CD14-positive monocyte (primary cell): ENCODE measurements at regions not wholly inside any gene's neighbourhood (a gene's known extent, or its start where the extent isn't known, plus 50 kb on each side); places are given as distances from the start of the nearest gene placed in this dataset.

Experiments
- DNase-seq, 3 donors: peaks; one replicate each; pipeline ENCODE4 v3.0.0-alpha.2; 2011 to 2022
- H2AFZ ChIP-seq: 2 replicates; pipeline ENCODE4 v1.6.0; 2012; ENCODE audit warnings: mild to moderate bottlenecking, low read depth, low read length, inconsistent platforms; ENCODE audit not compliant: insufficient read depth, poor library complexity, severe bottlenecking
- H3K27ac ChIP-seq, 2 donors: 1 replicate in 1 of 2; 2 replicates in 1 of 2; pipeline ENCODE4 v1.5.1; 2012 to 2013; ENCODE audit warnings: low read length in 2 of 2, control low read depth in 1 of 2, inconsistent platforms in 1 of 2, low read depth in 1 of 2, mild to moderate bottlenecking in 1 of 2
- H3K27me3 ChIP-seq, 2 donors: one replicate each; pipeline versions ENCODE4 v1.6.0 to v1.6.1; 2011 to 2013; ENCODE audit warnings: low read length in 2 of 2; ENCODE audit not compliant: control insufficient read depth in 2 of 2, insufficient read depth in 2 of 2
- H3K36me3 ChIP-seq, 2 donors: replicated peaks in 1 of 2; 1 replicate in 1 of 2; 2 replicates in 1 of 2; pipeline versions ENCODE4 v1.5.1 to v1.6.1; 2012 to 2013; ENCODE audit warnings: low read length in 2 of 2, control low read depth in 1 of 2, inconsistent platforms in 1 of 2, mild to moderate bottlenecking in 1 of 2; ENCODE audit not compliant: insufficient read depth in 2 of 2, control insufficient read depth in 1 of 2
- H3K4me1 ChIP-seq, 2 donors: 1 replicate in 1 of 2; 2 replicates in 1 of 2; pipeline versions ENCODE4 v1.5.1 to v1.6.1; 2012 to 2013; ENCODE audit warnings: low read length in 2 of 2, control low read depth in 1 of 2, inconsistent platforms in 1 of 2, mild to moderate bottlenecking in 1 of 2, moderate library complexity in 1 of 2; ENCODE audit not compliant: insufficient read depth in 2 of 2, control insufficient read depth in 1 of 2
- H3K4me2 ChIP-seq: replicated peaks from 2 replicates; pipeline ENCODE3; 2012; ENCODE audit warnings: low read length, moderate library complexity, mild to moderate bottlenecking; ENCODE audit not compliant: poor library complexity, severe bottlenecking; ENCODE audit errors: extremely low read depth
- H3K4me3 ChIP-seq, 3 experiments: fragments of 200-600 bp in 1 of 3; sonication (generic) in 1 of 3; replicated peaks in 1 of 3; 1 replicate in 2 of 3; 2 replicates in 1 of 3; pipeline ENCODE4 v1.5.1; 2011 to 2013; ENCODE audit warnings: low read length in 3 of 3, mild to moderate bottlenecking in 3 of 3, control low read depth in 2 of 3, low read depth in 2 of 3, inconsistent platforms in 1 of 3, moderate library complexity in 1 of 3
- H3K79me2 ChIP-seq: 2 replicates; pipeline ENCODE4 v1.6.0; 2012; ENCODE audit warnings: mild to moderate bottlenecking, control low read depth, inconsistent platforms, low read length, moderate library complexity; ENCODE audit not compliant: insufficient read depth
- H3K9ac ChIP-seq: 2 replicates; pipeline ENCODE4 v1.6.0; 2017; ENCODE audit warnings: low read length, mild to moderate bottlenecking; ENCODE audit not compliant: insufficient read depth, poor library complexity, severe bottlenecking
- H3K9me3 ChIP-seq, 2 donors: replicated peaks in 1 of 2; 1 replicate in 1 of 2; 2 replicates in 1 of 2; pipeline versions ENCODE4 v1.5.1 to v1.6.1; 2012 to 2013; ENCODE audit warnings: low read length in 2 of 2, control low read depth in 1 of 2; ENCODE audit not compliant: control insufficient read depth in 1 of 2, insufficient read depth in 1 of 2
- H4K20me1 ChIP-seq: 2 replicates; pipeline ENCODE4 v1.6.0; 2012; ENCODE audit warnings: mild to moderate bottlenecking, low read length, control low read depth, moderate library complexity; ENCODE audit not compliant: insufficient read depth
- H3K27ac Mint-ChIP-seq, 7 donors: one replicate each; pipeline ENCODE4 v1.8.0; 2020; ENCODE audit warnings: mild to moderate bottlenecking in 7 of 7, mixed read lengths in 7 of 7, moderate library complexity in 6 of 7, inconsistent platforms in 2 of 7
- H3K27me3 Mint-ChIP-seq, 3 donors: one replicate each; pipeline ENCODE4 v1.8.0; 2021 to 2022; ENCODE audit warnings: low read depth in 3 of 3, mild to moderate bottlenecking in 3 of 3, mixed read lengths in 3 of 3, moderate library complexity in 3 of 3, inconsistent platforms in 1 of 3
- H3K36me3 Mint-ChIP-seq, 2 donors: one replicate each; pipeline ENCODE4 v1.8.0; 2020; ENCODE audit warnings: mixed read lengths in 2 of 2, inconsistent platforms in 1 of 2, mild to moderate bottlenecking in 1 of 2
- H3K4me1 Mint-ChIP-seq: one replicate; pipeline ENCODE4 v1.8.0; 2020; ENCODE audit warnings: mild to moderate bottlenecking, mixed read lengths
- H3K4me3 Mint-ChIP-seq, 2 donors: one replicate each; pipeline ENCODE4 v1.8.0; 2020; ENCODE audit warnings: mild to moderate bottlenecking in 2 of 2, mixed read lengths in 2 of 2, moderate library complexity in 1 of 2
- H3K9me3 Mint-ChIP-seq, 7 donors: one replicate each; pipeline ENCODE4 v1.8.0; 2020 to 2022; ENCODE audit warnings: mixed read lengths in 7 of 7, mild to moderate bottlenecking in 6 of 7, moderate library complexity in 6 of 7, inconsistent platforms in 2 of 7
- WGBS: methylation state at CpG from one replicate; pipeline ENCODE4 v1.1.5; 2013; ENCODE audit warnings: missing lambda C conversion rate; ENCODE audit not compliant: insufficient coverage; 5-methylcytosine and 5-hydroxymethylcytosine counted together
- intact Hi-C, 2 donors: fragments of 100-400 bp; cut with micrococcal nuclease; formaldehyde crosslinking; loops; one replicate each; pipeline versions ENCODE4 v1.15.0 to v1.15.1; 2023
- TF ChIP-seq, protein P1 (sequence below): fragments of 200-600 bp; IDR thresholded peaks from one replicate; pipeline ENCODE4 v1.8.0; 2022; ENCODE audit warnings: antibody characterized with exemption, mild to moderate bottlenecking

DNA sequence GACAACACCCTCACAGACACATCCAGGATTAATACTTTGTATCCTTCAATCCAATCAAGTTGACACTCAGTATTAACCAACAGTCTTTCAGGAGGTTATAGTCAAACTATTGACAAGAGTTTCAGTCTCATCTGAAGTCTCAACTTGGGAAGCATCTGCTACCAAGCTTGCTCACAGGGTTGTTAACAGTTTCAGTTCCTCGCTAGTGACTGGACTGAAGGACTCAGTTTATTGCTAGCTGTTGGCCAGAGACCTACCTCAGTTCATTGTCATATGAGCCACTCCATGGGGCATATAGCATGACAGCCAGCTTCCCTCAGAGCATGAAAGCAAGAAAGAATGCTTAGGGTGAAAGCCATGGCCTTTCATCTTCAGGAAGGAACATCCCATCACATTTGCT lies 228.6 kb downstream of the EPHA4 start:
- no peak for DNase-seq
- H3K27ac Mint-ChIP-seq = no peak overlapping the region
- no peaks in the 10 kb centered on the region for H3K4me1 Mint-ChIP-seq
- no peaks in the 10 kb centered on the region for H4K20me1 ChIP-seq
- no peak overlapping the region for H3K4me3 Mint-ChIP-seq
- peaks cover 0 to 7% (median 3%) of the 10 kb centered on the region in 7 donors for H3K9me3 Mint-ChIP-seq
- H3K4me1 ChIP-seq = no peaks in the 10 kb centered on the region
- no peaks in the 10 kb centered on the region for H3K9me3 ChIP-seq
- no peaks in the 10 kb centered on the region for H3K27me3 Mint-ChIP-seq
- TF ChIP-seq, protein P1, sequence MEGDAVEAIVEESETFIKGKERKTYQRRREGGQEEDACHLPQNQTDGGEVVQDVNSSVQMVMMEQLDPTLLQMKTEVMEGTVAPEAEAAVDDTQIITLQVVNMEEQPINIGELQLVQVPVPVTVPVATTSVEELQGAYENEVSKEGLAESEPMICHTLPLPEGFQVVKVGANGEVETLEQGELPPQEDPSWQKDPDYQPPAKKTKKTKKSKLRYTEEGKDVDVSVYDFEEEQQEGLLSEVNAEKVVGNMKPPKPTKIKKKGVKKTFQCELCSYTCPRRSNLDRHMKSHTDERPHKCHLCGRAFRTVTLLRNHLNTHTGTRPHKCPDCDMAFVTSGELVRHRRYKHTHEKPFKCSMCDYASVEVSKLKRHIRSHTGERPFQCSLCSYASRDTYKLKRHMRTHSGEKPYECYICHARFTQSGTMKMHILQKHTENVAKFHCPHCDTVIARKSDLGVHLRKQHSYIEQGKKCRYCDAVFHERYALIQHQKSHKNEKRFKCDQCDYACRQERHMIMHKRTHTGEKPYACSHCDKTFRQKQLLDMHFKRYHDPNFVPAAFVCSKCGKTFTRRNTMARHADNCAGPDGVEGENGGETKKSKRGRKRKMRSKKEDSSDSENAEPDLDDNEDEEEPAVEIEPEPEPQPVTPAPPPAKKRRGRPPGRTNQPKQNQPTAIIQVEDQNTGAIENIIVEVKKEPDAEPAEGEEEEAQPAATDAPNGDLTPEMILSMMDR = no peak
- H3K4me3 ChIP-seq = no peak overlapping the region
- intact Hi-C loops = no loop called here
- H3K9ac ChIP-seq = no peak overlapping the region
- H3K79me2 ChIP-seq = no peaks in the 10 kb centered on the region
- WGBS = no CpG with 5 or more reads among the region's 1 CpG
- H3K27me3 ChIP-seq = no peaks in the 10 kb centered on the region
- H3K36me3 ChIP-seq = no peaks in the 10 kb centered on the region
- H3K27ac ChIP-seq = no peak overlapping the region
- no peak overlapping the region for H3K4me2 ChIP-seq
- no peaks in the 10 kb centered on the region for H3K36me3 Mint-ChIP-seq
- H2AFZ ChIP-seq = no peak overlapping the region

GRCh38 chr2:221345516-221345915 lies 226.6 kb downstream of the EPHA4 start:
- no peak overlapping the region for H3K4me3 Mint-ChIP-seq
- H3K79me2 ChIP-seq = no peaks in the 10 kb centered on the region
- H3K9me3 Mint-ChIP-seq = peaks cover 0 to 3% (median 2%) of the 10 kb centered on the region in 7 donors
- no peaks in the 10 kb centered on the region for H4K20me1 ChIP-seq
- TF ChIP-seq, protein P1 = no peak
- H3K27me3 Mint-ChIP-seq = no peaks in the 10 kb centered on the region
- no peak overlapping the region for H3K27ac ChIP-seq
- no peaks in the 10 kb centered on the region for H3K27me3 ChIP-seq
- no peak for DNase-seq
- no peaks in the 10 kb centered on the region for H3K36me3 ChIP-seq
- no peak overlapping the region for H3K4me2 ChIP-seq
- no peaks in the 10 kb centered on the region for H3K4me1 ChIP-seq
- intact Hi-C loops = no loop called here
- H3K9ac ChIP-seq = no peak overlapping the region
- no peak overlapping the region for H3K27ac Mint-ChIP-seq
- no peak overlapping the region for H3K4me3 ChIP-seq
- H3K36me3 Mint-ChIP-seq = no peaks in the 10 kb centered on the region
- H3K9me3 ChIP-seq = no peaks in the 10 kb centered on the region
- no peaks in the 10 kb centered on the region for H3K4me1 Mint-ChIP-seq
- no peak overlapping the region for H2AFZ ChIP-seq
